HG03354 (cell line): ENCODE measurements at regions not wholly inside any gene's neighbourhood (a gene's known extent, or its start where the extent isn't known, plus 50 kb on each side); places are given as distances from the start of the nearest gene placed in this dataset.
"Not testable (repeated sequence)": the region's sequence is repeated elsewhere in the genome, so short reads cannot be mapped to it uniquely, and the experiment has no call there.

Experiments used
- ATAC-seq: cut with Tn5 transposase; IDR thresholded peaks from one replicate; pipeline ENCODE4 v1.9.1; 2021; ENCODE audit warnings: mild to moderate bottlenecking; ENCODE audit not compliant: unreplicated experiment, poor library complexity, severe bottlenecking

DNA sequence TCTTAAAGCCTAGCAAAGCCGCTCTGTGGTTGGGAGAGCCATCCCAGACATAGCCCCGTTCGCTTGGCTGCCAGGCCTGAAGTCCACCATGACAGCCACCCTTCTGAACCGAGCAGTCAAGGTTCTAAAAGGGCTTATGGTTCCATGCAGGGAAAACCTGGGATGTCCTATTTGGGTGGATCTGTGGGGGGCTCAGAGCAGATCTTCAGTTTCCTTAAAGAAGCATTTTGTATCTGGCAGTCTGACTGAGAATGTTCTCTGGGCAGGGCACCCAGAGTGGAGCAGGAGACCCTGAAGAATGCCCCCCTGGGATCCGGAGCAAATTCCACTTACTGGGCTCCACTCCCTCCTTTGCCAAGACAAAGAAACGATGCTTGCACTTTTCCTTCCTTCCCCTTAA lies 127.2 kb downstream of the IRX5 start:
- no peak for ATAC-seq

- no peak for ATAC-seq
Measured at GRCh38 chr16:55058576-55058975, 127.9 kb downstream of the IRX5 start.

- no peak for ATAC-seq
Measured at GRCh38 chr16:55059146-55059545, 128.5 kb downstream of the IRX5 start.

- ATAC-seq, result no peak
Measured at GRCh38 chr16:55061126-55061525, 130.5 kb downstream of the IRX5 start.

GRCh38 chr16:55062442-55062841 lies 131.8 kb downstream of the IRX5 start:
- no peak for ATAC-seq

- ATAC-seq, result no peak
Measured at GRCh38 chr16:55072976-55073375, 142.3 kb downstream of the IRX5 start.

GRCh38 chr16:55073830-55074229 lies 143.2 kb downstream of the IRX5 start:
- no peak for ATAC-seq

DNA sequence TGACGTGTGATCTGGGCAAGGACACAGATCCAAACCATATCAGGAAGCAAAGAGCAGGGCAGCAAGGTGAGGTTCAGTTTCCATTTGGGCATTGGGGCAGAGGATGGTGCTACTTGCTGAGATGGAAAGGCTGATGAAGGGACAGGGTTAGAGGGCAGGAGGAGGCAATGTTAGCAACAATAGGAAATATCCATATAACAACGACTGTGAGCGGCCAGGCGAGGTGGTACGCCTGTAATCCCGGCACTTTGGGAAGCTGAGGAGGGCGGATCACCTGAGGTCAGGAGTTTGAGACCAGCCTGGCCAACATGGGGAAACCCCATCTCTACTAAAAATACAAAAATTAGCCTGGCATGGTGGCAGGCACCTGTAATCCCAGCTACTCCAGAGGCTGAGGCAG lies 144.5 kb downstream of the IRX5 start:
- not testable (repeated sequence) for ATAC-seq

DNA sequence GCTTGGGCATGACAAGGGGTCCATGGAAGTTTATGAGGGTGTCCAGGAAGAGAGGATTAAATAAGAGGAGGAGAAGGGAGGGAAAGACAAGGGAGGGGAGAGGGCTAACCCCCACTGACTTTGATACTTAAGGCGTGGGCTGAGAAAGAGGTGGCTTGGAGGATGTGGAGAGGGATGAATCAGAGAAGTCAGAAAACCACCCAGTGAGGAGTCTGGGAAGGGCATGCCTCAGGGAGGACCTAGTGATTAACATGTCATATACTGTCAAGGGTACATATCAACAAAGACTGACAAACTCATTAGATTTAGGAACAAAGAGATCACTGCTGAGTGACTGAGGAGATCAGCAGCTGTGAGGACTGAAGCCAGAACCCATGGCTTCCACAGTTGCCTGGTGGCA lies 145.4 kb downstream of the IRX5 start:
- ATAC-seq, result no peak

DNA sequence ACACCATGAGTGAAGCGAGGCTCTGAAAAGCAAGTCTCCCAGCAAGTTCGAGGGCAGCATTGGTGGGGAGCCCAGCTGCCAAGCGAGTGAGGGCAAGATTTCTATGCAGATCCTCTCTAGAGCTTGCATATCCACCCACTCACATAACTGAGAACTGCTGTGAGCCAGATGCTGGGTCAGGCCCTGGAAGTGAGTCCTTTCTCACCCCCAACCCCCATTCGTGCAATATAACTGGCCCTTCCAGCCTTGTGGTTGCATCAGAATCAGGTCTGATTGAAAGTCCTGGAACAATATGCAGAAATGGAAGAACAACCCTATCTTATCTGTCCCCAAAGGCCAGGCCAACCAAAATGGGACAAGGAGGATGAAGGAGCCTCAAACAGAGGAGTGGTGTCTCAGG lies 146.6 kb downstream of the IRX5 start:
- ATAC-seq, result no peak

GRCh38 chr16:55078153-55078552 lies 147.5 kb downstream of the IRX5 start:
- no peak for ATAC-seq

GRCh38 chr16:55078699-55079410 lies 148.2 kb downstream of the IRX5 start:
- no peak for ATAC-seq

DNA sequence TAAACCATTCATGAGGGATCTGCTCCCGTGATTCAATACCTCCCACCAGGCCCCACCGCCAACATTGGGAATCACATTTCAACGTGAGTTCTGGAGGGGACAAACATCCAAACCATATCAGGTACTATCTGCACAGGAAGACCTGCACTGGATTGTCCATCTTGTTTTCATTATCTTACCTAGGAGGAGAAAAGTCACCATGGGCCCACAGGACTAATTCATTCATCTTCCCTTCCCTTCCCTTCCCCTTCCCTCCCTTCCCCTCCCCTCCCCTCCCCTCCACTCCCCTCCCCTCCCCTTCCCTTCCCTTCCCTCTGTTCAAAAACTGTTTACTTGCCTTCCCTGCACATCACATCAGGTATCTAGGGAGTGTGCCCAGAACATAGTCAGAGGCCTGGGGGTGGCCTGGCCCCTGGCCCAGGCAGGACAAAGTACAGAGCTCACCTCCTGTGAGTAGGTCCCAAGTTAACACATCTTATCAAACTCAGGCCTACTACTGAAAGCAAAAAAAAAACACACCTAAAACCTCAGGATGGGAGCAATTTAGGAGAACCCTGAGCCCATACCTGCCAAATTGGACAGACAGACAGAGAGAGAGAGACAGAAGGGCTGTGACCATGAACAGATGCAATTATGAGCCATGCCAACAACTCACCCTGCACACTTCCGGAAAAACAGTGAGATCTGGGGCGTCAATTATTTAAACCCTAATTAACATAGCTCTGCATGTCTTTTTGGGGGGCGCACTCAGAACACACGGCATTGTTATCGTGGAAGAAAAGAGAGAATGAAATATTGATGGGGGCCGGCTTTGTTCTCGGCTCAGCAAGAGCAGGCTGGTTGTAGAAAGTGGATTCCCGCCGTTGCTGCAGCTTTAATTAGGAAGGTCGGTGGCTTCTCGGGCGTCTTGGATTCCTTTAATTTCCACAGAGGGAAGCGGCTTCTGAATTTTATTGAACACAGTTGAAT lies 151.2 kb downstream of the IRX5 start:
- ATAC-seq, result no peak

- no peak for ATAC-seq
Measured at GRCh38 chr16:55082591-55082976, 151.9 kb downstream of the IRX5 start.

GRCh38 chr16:55083052-55083451 lies 152.4 kb downstream of the IRX5 start:
- ATAC-seq, result no peak

DNA sequence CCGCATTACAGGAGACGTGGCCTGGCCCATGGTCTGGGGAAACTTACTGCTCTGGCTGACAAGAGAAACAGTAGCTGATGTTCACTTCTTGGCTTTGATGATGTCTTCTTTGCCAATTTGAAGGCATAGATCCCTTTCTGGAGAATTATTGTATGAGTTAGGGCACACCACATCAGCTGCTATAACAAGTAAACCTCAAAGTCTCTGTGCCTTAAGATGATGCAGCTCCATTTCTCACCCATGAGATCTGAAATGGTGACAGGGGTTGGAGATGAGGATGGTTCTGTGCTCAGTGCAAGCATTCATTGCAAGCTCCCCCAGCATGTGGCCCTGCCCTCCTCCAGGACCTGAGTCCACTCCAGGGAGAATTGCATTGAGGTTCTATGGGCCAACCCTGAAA lies 157.4 kb downstream of the IRX5 start:
- ATAC-seq, result no peak

DNA sequence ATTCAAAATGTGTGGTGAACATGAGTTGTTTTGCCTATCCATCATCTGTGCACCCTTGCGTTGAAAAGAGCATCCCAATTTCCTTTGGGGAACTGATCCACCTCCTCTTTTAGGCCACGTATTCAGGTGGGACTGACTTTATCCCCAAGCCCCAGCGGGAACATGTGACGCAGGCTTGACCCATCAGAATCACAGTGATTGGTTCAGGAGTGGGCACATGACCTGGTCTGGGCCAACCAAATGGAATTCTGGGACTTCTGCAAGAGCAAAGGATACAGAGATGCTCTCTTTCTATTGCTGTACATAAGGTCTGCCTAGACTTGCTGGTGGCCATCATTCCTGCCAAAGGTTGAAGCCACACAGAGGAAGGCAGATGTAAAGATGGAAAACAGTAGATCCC lies 158.9 kb downstream of the IRX5 start:
- no peak for ATAC-seq

DNA sequence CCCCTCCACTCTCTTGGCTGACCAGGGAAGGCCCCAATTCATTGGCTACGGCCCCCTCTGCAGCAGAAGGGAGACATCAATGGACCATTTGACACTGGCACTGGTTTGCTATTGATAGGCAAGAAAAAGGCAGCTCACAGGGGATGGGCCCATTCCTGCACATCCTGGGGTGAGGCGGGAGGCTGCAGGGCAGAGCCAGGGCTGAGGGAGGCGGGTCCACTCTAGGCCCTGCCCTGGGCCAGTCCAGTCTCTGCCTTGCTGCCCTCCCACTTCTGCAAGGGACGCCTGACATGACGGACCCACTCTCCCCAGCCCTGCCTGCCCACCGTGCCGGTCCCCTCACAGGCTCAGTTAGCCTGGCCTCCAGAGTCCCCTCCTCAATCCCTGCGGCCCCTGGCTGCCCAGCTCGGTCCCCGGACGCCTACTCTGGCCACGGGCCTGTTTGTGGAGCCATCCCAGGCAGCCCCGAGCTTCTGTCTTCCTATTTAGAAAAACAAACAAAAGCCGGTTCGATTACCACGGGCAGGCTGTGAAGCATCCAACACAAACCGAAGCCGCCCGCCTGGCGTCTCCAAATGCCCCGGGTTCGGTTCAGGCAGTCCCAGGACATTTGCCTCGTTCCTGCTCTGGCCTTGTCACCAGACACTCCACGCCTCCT lies 160.7 kb downstream of the IRX5 start:
- ATAC-seq, result no peak

- ATAC-seq, result no peak
Measured at GRCh38 chr16:55091871-55092230, 161.2 kb downstream of the IRX5 start.

DNA sequence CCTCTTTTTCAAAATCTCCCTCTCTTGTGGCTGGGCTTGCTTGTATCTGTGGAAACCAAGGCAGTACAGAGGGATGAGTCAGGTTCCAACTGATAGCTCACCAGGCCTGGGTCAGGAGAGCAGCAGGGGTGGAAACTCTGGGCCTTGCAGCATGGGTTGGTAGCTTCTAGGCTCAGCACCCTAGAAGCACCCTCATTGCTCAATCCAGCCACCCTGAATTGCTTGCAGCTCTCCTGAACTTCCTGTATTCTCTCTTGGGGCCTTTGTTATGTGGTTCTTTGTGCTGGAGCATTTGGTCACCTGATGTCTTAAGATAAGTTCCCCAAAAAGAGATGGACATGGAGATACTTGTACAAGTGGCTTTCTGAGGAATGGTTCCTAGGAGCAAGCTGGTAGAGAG lies 169.4 kb downstream of the IRX5 start:
- ATAC-seq, result no peak

DNA sequence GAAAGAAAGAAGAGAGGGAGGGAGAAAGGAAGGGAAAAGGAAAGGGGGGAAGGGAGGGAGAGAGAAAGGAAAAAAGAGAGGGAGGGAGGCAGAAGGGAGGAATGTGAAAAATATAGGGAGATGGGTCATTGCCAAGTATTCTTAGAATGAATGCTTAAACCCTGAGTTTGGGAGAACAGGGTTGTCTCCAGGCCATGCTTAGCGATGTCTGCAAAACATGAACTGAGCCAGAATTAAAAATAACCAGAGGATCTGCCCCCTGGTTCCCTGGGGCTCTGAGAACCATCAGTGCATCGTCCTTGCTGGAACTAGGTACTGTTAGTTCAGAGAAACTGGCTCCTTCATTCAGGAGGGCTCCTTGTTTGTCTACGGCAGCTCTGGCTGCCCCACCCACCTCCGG lies 170.4 kb downstream of the IRX5 start:
- ATAC-seq, result no peak
